ENCODE measurements at regions not wholly inside any gene's neighbourhood (a gene's known extent, or its start where the extent isn't known, plus 50 kb on each side); places are given as distances from the start of the nearest gene placed in this dataset.

GRCh38 chr7:97401398-97401797 lies 283.9 kb downstream of the SDHAF3 start:
- no peak for TF ChIP-seq TAF7 (optimal IDR thresholded peaks at IDR 0.05; ENCODE audit: borderline replicate concordance, low read depth, low read length)
- no peak for TF ChIP-seq EZH2 (IDR thresholded peaks at IDR 0.05; ENCODE audit: low read depth, low read length, severe bottlenecking)
- no peak for TF ChIP-seq CTCF (IDR thresholded peaks at IDR 0.05; ENCODE audit: control extremely low read depth in 1 of 3, insufficient read depth in 1 of 3, low read depth in 1 of 3, low read length in 3 of 3)
- no peak for TF ChIP-seq RAD21 (IDR thresholded peaks at IDR 0.05 in 1 of 2, conservative IDR thresholded peaks at IDR 0.05 in 1 of 2; ENCODE audit: low read depth in 2 of 2, low read length in 2 of 2)
- TF ChIP-seq EP300 (IDR thresholded peaks at IDR 0.05; ENCODE audit: borderline replicate concordance in 1 of 2, low read depth in 2 of 2, low read length in 2 of 2) = no peak
- TF ChIP-seq ATF3 (IDR thresholded peaks at IDR 0.05; ENCODE audit: insufficient read depth, low read depth, low read length) = no peak
- no peak for TF ChIP-seq POLR2AphosphoS5 (IDR thresholded peaks at IDR 0.05; ENCODE audit: low read depth, low read length)
